Spleen (tissue), 11 donors: ENCODE measurements at regions not wholly inside any gene's neighbourhood (a gene's known extent, or its start where the extent isn't known, plus 50 kb on each side); places are given as distances from the start of the nearest gene placed in this dataset.

ENCODE experiments used
- DNase-seq: peaks from one replicate; pipeline ENCODE4 v3.0.0-alpha.2; 2020
- H3K27ac ChIP-seq, 8 donors: fragments of 200-600 bp; sonication (generic) in 7 of 8; 1 replicate in 4 of 8; 2 replicates in 4 of 8; pipeline versions ENCODE4 v1.5.0 to v1.8.0; 2016 to 2021; ENCODE audit warnings: inconsistent platforms in 4 of 8, mild to moderate bottlenecking in 4 of 8, moderate library complexity in 1 of 8
- H3K27me3 ChIP-seq, 7 donors: fragments of 200-600 bp; sonication (generic) in 6 of 7; replicated peaks in 1 of 7; 1 replicate in 4 of 7; 2 replicates in 3 of 7; pipeline versions ENCODE4 v1.5.0 to v1.8.0; 2016 to 2021; ENCODE audit warnings: inconsistent platforms in 3 of 7, mild to moderate bottlenecking in 1 of 7
- H3K36me3 ChIP-seq, 6 donors: fragments of 200-600 bp; sonication (generic) in 5 of 6; 1 replicate in 4 of 6; 2 replicates in 2 of 6; pipeline versions ENCODE4 v1.5.0 to v1.8.0; 2016 to 2021; ENCODE audit warnings: inconsistent platforms in 2 of 6
- H3K4me1 ChIP-seq, 6 donors: fragments of 200-600 bp; sonication (generic) in 5 of 6; 1 replicate in 3 of 6; 2 replicates in 3 of 6; pipeline versions ENCODE4 v1.5.0 to v1.8.0; 2016 to 2021; ENCODE audit warnings: inconsistent platforms in 3 of 6
- H3K4me3 ChIP-seq, 8 donors: fragments of 200-600 bp; sonication (generic) in 7 of 8; 1 replicate in 4 of 8; 2 replicates in 4 of 8; pipeline versions ENCODE4 v1.5.0 to v1.8.0; 2016 to 2021; ENCODE audit warnings: inconsistent platforms in 4 of 8, mild to moderate bottlenecking in 4 of 8, moderate library complexity in 2 of 8
- H3K9me3 ChIP-seq, 8 donors: fragments of 200-600 bp; sonication (generic) in 7 of 8; 1 replicate in 4 of 8; 2 replicates in 4 of 8; pipeline versions ENCODE4 v1.5.0 to v1.8.0; 2016 to 2021; ENCODE audit warnings: inconsistent platforms in 4 of 8
- CTCF ChIP-seq, 11 experiments: fragments of 200-600 bp in 7 of 11; fragments of 450-650 bp in 4 of 11; sonication (generic) in 4 of 11; IDR thresholded peaks in 8 of 11; conservative IDR thresholded peaks in 3 of 11; 1 replicate in 7 of 11; 2 replicates in 4 of 11; pipeline versions ENCODE4 v1.4.0 to v1.8.0; 2016 to 2021; ENCODE audit warnings: antibody characterized with exemption in 11 of 11, inconsistent platforms in 4 of 11, mild to moderate bottlenecking in 1 of 11
- POLR2A ChIP-seq, 3 donors: fragments of 450-650 bp; IDR thresholded peaks; one replicate each; pipeline ENCODE4 v1.5.1; 2017; ENCODE audit warnings: antibody characterized with exemption in 3 of 3, mild to moderate bottlenecking in 1 of 3
- POLR2AphosphoS5 ChIP-seq, 3 donors: sonication (generic); formaldehyde crosslinking; IDR thresholded peaks; one replicate each; pipeline ENCODE4 v1.5.1; 2017; ENCODE audit warnings: antibody characterized with exemption in 3 of 3
- WGBS, 5 donors: extraction: QIAGEN DNeasy Blood & Tissue Kit in 3 of 5; methylation state at CpG; one replicate each; pipeline versions ENCODE4 v1.1.5 to v1.1.7; 2013 to 2018; 5-methylcytosine and 5-hydroxymethylcytosine counted together
- intact Hi-C: fragments of 100-400 bp; cut with DNase I; formaldehyde crosslinking; loops from one replicate; pipeline ENCODE4 v1.15.0; 2023; ENCODE audit warnings: low total_unique reads
- donor health status: healthy with polysubstance abuse.
- donor health status: DM: no; HTN: no; CAD: no; lungs with moderate emphysema.
- donor health status: DM: no; HTN: no; CAD: no.
- donor health status: Bipolar disorder and iron deficiency.
- donor health status: healthy.
- donor health status: DM: no; HTN: no; CAD: no.
- donor health status: DM: yes; HTN: yes; CAD: no.

DNA sequence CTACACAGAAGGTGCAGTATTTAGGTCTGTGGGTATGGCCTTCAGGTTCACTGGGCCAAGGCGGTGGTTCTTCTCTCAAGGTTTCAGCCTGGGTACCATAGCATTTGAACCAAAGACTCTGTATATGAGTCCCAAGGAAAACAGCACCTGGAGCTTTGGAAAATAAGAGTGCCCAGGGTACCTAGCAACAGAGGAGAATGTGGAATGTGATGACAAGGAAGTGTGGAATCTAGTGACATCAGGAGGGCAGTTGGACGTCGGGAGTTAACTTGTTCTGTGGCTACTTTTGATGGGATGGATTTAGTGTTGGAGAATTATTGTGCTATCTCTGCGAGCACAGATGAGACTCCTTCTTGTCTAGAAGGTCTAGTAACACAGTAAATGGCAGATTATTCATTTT, 201.2 kb downstream of the NOL4 start:
- H3K4me1 ChIP-seq, result no peaks in the 10 kb centered on the region
- 69 to 82% (median 73%) methylated on average over 4 of the region's 4 CpGs for WGBS, 5 donors
- no peak overlapping the region for H3K27ac ChIP-seq
- H3K27me3 ChIP-seq, result no peaks in the 10 kb centered on the region
- TF ChIP-seq POLR2A (IDR thresholded peaks at IDR 0.05) (no peak), POLR2AphosphoS5 (IDR thresholded peaks at IDR 0.05) (no peak)
- H3K9me3 ChIP-seq, result no peaks in the 10 kb centered on the region
- H3K4me3 ChIP-seq, result no peak overlapping the region
- H3K36me3 ChIP-seq, result no peaks in the 10 kb centered on the region
- no peak for DNase-seq
- intact Hi-C loops, result no loop called here

DNA sequence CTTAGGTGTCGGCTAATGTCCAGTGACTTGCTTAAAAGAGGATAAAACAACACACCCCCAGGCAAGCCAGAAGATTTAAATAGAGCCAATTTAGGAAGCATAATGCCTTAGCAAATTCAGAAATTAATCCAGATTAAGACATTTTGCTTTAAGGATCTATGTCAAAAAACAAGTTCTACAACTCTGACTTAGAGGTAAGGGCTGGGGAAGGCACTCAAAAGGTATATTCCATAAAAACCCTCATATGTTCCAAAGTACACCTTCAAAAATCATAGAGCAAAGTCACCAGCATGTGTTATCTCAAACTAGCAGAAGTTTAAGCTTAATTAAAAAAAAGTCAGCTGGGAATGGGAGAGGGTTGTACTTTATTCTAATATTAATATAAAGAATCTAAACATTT, 206.4 kb downstream of the NOL4 start:
- 89 to 100% (median 91%) methylated on average over 1 of the region's 1 CpG for whole genome bisulfite sequencing, 5 donors
- Histone ChIP-seq H3K9me3 (no peaks in the 10 kb centered on the region), H3K27ac (no peak overlapping the region), H3K4me3 (no peak overlapping the region), H3K36me3 (no peaks in the 10 kb centered on the region), H3K4me1 (no peaks in the 10 kb centered on the region), H3K27me3 (no peaks in the 10 kb centered on the region)
- intact Hi-C loops, result no loop called here
- no peak for DNase-seq
- no peak for TF ChIP-seq POLR2A (IDR thresholded peaks at IDR 0.05)
- no peak for TF ChIP-seq POLR2AphosphoS5 (IDR thresholded peaks at IDR 0.05)
- TF ChIP-seq CTCF (IDR thresholded peaks at IDR 0.05 in 8 of 11, conservative IDR thresholded peaks at IDR 0.05 in 3 of 11), result no peak

DNA sequence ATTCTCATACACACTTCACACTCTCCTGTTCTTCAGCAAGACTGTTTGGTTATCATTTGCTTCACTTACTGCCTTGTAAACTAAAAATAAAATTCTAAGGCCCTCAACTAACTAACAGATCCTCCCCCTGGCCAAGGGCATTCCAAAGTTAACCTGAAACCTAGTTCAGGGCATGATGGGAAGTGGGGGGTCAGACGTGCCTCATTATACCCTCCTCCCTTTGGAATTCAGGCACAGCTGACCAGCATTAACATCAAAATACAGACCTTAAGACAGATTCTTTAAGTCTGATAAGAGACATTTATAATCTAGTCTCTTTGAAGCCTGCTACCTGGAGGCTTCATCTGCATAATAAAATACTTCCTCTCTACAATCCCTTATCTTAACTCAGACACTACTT, 221.0 kb downstream of the NOL4 start:
- no peak for TF ChIP-seq CTCF (IDR thresholded peaks at IDR 0.05 in 8 of 11, conservative IDR thresholded peaks at IDR 0.05 in 3 of 11)
- TF ChIP-seq POLR2AphosphoS5 (IDR thresholded peaks at IDR 0.05), result no peak
- no peak for TF ChIP-seq POLR2A (IDR thresholded peaks at IDR 0.05)
- H3K9me3 ChIP-seq, result peaks cover 0 to 4% (median 0%) of the 10 kb centered on the region in 8 donors
- H3K27ac ChIP-seq, result no peak overlapping the region
- no peak for DNase-seq
- 17 to 41% (median 32%) methylated on average over 1 of the region's 1 CpG for WGBS, 5 donors
- H3K4me1 ChIP-seq, result no peaks in the 10 kb centered on the region
- no peaks in the 10 kb centered on the region for H3K27me3 ChIP-seq
- H3K4me3 ChIP-seq, result no peak overlapping the region
- H3K36me3 ChIP-seq, result no peaks in the 10 kb centered on the region
- intact Hi-C loops, result no loop called here

DNA sequence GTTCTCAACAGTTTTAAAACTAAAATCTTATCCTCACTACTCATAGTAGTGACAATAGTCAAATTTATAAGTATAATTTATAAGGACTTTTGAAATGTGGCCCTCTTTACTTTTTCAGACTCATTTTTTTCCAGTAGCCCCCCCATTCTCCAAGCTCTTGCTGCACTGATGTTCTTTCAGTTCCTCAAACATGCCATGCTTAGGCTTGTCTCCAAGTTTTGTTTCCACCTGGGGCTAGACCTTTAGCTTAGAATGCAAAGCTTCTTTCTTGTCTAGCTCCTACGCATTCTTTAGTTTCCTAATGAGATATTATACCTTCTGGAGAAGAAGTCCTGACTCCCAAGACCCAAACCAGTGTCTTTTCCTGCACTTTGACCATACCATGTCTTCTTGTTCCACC, 222.6 kb downstream of the NOL4 start:
- intact Hi-C loops, result no loop called here
- Histone ChIP-seq H3K36me3 (no peaks in the 10 kb centered on the region), H3K27me3 (no peaks in the 10 kb centered on the region), H3K27ac (no peak overlapping the region), H3K4me1 (no peaks in the 10 kb centered on the region), H3K4me3 (no peak overlapping the region), H3K9me3 (peaks cover 0 to 5% (median 1%) of the 10 kb centered on the region in 8 donors)
- no peak for TF ChIP-seq POLR2A (IDR thresholded peaks at IDR 0.05)
- no peak for TF ChIP-seq POLR2AphosphoS5 (IDR thresholded peaks at IDR 0.05)
- 65 to 87% (median 78%) methylated on average over 1 of the region's 1 CpG for WGBS, 5 donors
- no peak for DNase-seq

GRCh38 chr18:34001376-34001775, 223.3 kb downstream of the NOL4 start:
- Histone ChIP-seq H3K4me3 (no peak overlapping the region), H3K9me3 (peaks cover 0 to 8% (median 3%) of the 10 kb centered on the region in 8 donors), H3K36me3 (no peaks in the 10 kb centered on the region), H3K27me3 (no peaks in the 10 kb centered on the region), H3K4me1 (no peaks in the 10 kb centered on the region), H3K27ac (no peak overlapping the region)
- TF ChIP-seq CTCF (IDR thresholded peaks at IDR 0.05 in 8 of 11, conservative IDR thresholded peaks at IDR 0.05 in 3 of 11) (no peak), POLR2AphosphoS5 (IDR thresholded peaks at IDR 0.05) (no peak), POLR2A (IDR thresholded peaks at IDR 0.05) (no peak)
- WGBS, 5 donors, result 77 to 90% (median 83%) methylated on average over 3 of the region's 3 CpGs
- intact Hi-C loops, result no loop called here
- no peak for DNase-seq
